ENCODE measurements at regions not wholly inside any gene's neighbourhood (a gene's known extent, or its start where the extent isn't known, plus 50 kb on each side); places are given as distances from the start of the nearest gene placed in this dataset.

DNA sequence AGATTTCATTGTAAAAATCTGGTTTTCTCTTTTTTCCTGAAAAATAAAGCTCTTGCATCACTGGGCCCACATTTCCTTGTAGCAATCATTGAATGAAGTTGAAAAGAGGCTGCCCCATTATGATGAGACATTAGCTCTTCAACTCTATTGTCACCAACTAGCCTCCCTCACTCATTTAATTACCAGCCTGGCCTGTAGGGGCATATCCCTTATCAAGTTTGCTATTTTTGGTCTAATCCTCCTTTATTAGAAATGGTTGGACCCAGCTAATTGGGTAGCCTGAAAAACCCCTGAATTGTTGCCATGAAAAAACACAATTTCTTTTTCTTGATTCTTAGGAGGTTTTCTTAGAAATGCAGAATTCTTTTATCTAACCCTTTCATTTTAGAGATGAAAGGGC, 164.6 kb upstream of the CASK start:
- Mint-ChIP-seq H3K4me1 (ENCODE audit: low read depth) (no peaks in the 10 kb centered on the region), H3K27me3 (no peaks in the 10 kb centered on the region), H3K9me3 (no peaks in the 10 kb centered on the region), H3K4me3 (no peak overlapping the region), H3K27ac (no peak overlapping the region), H3K36me3 (ENCODE audit: low read depth) (no peaks in the 10 kb centered on the region)
- DNase-seq (no peak), ATAC-seq (ENCODE audit: poor library complexity) (no peak)
- Histone ChIP-seq H3K4me3 (ENCODE audit: low read length) (no peak overlapping the region), H3K27ac (ENCODE audit: low read depth in 1 of 2, low read length in 2 of 2) (no peak overlapping the region), H3K9me3 (ENCODE audit: control insufficient read depth in 1 of 2, insufficient read depth in 1 of 2, low read length in 2 of 2) (no peaks in the 10 kb centered on the region), H3K27me3 (ENCODE audit: control insufficient read depth in 1 of 2, insufficient read depth in 2 of 2, low read length in 2 of 2) (no peaks in the 10 kb centered on the region), H3K36me3 (ENCODE audit: insufficient read depth, low read length) (no peaks in the 10 kb centered on the region), H3K4me1 (ENCODE audit: insufficient read depth, low read length) (no peaks in the 10 kb centered on the region)
- ChIA-PET CTCF (no interaction called here), POLR2A (interaction anchor here (0.6 kb wide), 1 partner anchor 17 kb away, joined by 3 read pairs; no protein-coding TSS in a partner anchor)
- TF ChIP-seq, protein P1, sequence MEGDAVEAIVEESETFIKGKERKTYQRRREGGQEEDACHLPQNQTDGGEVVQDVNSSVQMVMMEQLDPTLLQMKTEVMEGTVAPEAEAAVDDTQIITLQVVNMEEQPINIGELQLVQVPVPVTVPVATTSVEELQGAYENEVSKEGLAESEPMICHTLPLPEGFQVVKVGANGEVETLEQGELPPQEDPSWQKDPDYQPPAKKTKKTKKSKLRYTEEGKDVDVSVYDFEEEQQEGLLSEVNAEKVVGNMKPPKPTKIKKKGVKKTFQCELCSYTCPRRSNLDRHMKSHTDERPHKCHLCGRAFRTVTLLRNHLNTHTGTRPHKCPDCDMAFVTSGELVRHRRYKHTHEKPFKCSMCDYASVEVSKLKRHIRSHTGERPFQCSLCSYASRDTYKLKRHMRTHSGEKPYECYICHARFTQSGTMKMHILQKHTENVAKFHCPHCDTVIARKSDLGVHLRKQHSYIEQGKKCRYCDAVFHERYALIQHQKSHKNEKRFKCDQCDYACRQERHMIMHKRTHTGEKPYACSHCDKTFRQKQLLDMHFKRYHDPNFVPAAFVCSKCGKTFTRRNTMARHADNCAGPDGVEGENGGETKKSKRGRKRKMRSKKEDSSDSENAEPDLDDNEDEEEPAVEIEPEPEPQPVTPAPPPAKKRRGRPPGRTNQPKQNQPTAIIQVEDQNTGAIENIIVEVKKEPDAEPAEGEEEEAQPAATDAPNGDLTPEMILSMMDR (IDR thresholded peaks at IDR 0.05), result no peak
- intact Hi-C loops (cut with DNase I, micrococcal nuclease), result no loop called here

DNA sequence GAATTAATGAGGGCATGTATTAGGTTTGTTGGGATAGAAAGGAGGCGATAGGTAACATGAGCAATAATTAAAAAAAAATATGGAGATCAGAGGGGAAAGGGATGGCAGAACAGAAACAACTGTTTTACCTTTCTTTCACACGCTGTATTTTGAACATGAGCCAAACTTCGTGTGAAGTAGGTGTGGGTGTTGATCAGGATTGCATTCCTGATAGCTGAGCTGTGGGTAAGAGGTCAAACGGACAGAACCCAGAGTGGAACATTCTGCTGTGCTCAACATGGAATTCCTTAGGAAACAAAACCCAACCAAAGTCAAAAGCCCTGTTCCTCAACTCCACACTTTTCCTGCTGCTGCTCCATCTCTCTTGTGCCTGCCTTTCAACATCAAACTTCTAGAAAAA, 162.5 kb upstream of the CASK start:
- TF ChIP-seq, protein P1 (IDR thresholded peaks at IDR 0.05), result no peak
- no peak overlapping the region for H3K27ac ChIP-seq (ENCODE audit: low read depth in 1 of 2, low read length in 2 of 2)
- ChIA-PET POLR2A (no interaction called here), CTCF (no interaction called here)
- no peak overlapping the region for H3K4me3 ChIP-seq (ENCODE audit: low read length)
- no peak overlapping the region for H3K27ac Mint-ChIP-seq
- intact Hi-C loops (cut with DNase I, micrococcal nuclease), result no loop called here
- no peaks in the 10 kb centered on the region for H3K4me1 ChIP-seq (ENCODE audit: insufficient read depth, low read length)
- no peaks in the 10 kb centered on the region for H3K36me3 Mint-ChIP-seq (ENCODE audit: low read depth)
- H3K9me3 Mint-ChIP-seq, result no peaks in the 10 kb centered on the region
- H3K27me3 Mint-ChIP-seq, result no peaks in the 10 kb centered on the region
- no peaks in the 10 kb centered on the region for H3K36me3 ChIP-seq (ENCODE audit: insufficient read depth, low read length)
- DNase-seq (no peak), ATAC-seq (ENCODE audit: poor library complexity) (no peak)
- H3K4me3 Mint-ChIP-seq, result no peak overlapping the region
- no peaks in the 10 kb centered on the region for H3K27me3 ChIP-seq (ENCODE audit: control insufficient read depth in 1 of 2, insufficient read depth in 2 of 2, low read length in 2 of 2)
- no peaks in the 10 kb centered on the region for H3K4me1 Mint-ChIP-seq (ENCODE audit: low read depth)
- H3K9me3 ChIP-seq (ENCODE audit: control insufficient read depth in 1 of 2, insufficient read depth in 1 of 2, low read length in 2 of 2), result no peaks in the 10 kb centered on the region

DNA sequence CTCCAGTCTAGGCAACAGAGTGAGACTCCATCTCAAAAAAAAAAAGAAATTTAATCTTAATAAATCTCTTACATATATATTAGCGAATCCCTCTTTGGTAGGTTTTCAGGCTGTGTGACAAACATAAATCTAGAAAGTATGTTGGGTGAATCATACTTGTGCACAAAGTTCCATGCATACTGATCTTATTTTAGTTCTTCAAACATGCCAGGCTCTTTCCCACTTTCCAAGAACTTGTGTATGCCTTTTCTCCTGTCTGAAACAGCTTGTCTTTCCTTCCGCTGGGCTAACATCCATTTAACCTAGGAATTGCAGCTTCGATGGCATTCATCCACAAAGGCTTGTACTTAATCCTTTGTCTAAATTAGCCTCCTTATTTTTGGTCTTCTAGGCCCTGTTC, 156.6 kb upstream of the CASK start:
- Mint-ChIP-seq H3K27me3 (no peaks in the 10 kb centered on the region), H3K4me3 (no peak overlapping the region), H3K36me3 (ENCODE audit: low read depth) (no peaks in the 10 kb centered on the region), H3K9me3 (no peaks in the 10 kb centered on the region), H3K4me1 (ENCODE audit: low read depth) (no peaks in the 10 kb centered on the region), H3K27ac (no peak overlapping the region)
- no peak for ATAC-seq (ENCODE audit: poor library complexity)
- H3K27me3 ChIP-seq (ENCODE audit: control insufficient read depth in 1 of 2, insufficient read depth in 2 of 2, low read length in 2 of 2), result no peaks in the 10 kb centered on the region
- POLR2A ChIA-PET, result no interaction called here
- H3K9me3 ChIP-seq (ENCODE audit: control insufficient read depth in 1 of 2, insufficient read depth in 1 of 2, low read length in 2 of 2), result no peaks in the 10 kb centered on the region
- no peaks in the 10 kb centered on the region for H3K36me3 ChIP-seq (ENCODE audit: insufficient read depth, low read length)
- no peak for DNase-seq
- no peak overlapping the region for H3K4me3 ChIP-seq (ENCODE audit: low read length)
- no peaks in the 10 kb centered on the region for H3K4me1 ChIP-seq (ENCODE audit: insufficient read depth, low read length)
- no peak overlapping the region for H3K27ac ChIP-seq (ENCODE audit: low read depth in 1 of 2, low read length in 2 of 2)
- CTCF ChIA-PET, result interaction anchor here (0.7 kb wide), 1 partner anchor 459 kb away, joined by 3 read pairs; no protein-coding TSS in a partner anchor
- TF ChIP-seq, protein P1 (IDR thresholded peaks at IDR 0.05), result no peak
- intact Hi-C loops (cut with DNase I, micrococcal nuclease), result no loop called here

All from CD4-positive, alpha-beta T cell (primary cell).